SW 1271 (cell line): ENCODE measurements at regions not wholly inside any gene's neighbourhood (a gene's known extent, or its start where the extent isn't known, plus 50 kb on each side); places are given as distances from the start of the nearest gene placed in this dataset.

Source experiments
- DNase-seq, 2 experiments: peaks; one replicate each; lab custom pipeline; 2025; lab: John Stamatoyannopoulos, UW

DNA sequence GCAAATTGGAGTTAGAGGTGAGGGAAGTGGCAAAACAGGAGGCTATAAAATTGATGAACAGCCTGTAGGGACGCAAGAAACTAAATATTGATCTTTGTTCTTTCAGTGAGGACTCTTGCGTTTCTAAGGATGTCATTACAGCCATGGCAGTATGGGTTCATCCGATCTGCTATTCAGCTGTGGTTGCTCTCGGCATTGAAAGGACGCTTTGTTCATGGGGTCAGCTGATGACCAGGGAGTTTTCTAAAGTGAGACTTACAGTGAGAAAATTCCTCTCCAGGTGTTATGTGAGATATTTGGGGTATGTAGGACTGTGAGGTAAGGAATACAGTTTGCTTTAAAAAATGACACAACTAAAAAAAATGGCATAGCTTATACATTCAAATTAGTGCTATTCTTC is 52.7 kb upstream of the PELI1 start:
- no peak for DNase-seq

DNA sequence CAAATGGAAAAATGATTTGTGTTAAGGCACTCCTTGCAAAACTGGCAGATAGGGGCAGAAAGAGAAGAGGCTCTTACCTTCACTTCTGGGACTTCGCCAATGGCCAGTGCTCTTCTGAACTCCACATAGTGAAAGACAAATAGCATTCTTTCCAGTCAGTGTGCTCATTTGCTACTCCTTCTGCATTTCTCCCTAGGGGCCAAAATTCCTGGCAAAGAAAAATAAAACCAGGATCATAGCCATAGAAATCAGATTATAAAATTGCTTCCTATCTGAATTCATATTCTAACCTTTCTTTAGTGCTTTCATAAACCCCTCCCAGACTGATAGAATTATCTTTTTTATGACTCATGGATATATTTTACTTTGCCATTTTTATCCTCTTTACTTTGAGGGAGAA is 56.9 kb upstream of the PELI1 start:
- DNase-seq: no peak

DNA sequence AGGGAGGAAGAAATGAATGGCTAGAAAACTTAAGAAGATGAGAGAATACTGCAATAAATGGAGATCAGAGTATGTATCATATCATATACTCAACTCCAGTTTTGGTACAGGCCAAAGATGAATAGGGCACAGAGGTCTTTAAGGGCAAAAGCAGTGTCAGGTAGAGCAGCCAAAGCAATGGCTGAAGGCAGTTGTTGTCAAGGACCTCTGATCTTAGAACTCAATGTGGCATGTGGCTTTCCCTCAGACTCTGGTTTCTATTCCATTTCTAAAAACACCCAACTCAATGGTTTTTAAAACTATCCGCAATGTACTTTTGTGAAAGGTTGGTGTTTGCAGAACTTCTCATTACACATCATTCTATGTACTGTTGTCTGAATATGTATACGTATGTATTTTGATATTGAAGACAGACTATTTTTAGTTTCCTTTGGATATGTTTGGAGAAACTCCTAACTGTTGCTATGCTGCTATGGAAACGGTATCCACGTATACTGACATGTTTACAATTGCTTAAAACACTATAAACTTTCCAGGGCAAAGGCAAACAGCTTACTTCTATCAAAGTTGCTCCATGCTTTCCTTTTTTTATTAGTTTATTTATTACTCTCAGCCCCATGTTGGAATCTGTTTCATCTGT is 58.1 kb upstream of the PELI1 start:
- DNase-seq: no peak

DNA sequence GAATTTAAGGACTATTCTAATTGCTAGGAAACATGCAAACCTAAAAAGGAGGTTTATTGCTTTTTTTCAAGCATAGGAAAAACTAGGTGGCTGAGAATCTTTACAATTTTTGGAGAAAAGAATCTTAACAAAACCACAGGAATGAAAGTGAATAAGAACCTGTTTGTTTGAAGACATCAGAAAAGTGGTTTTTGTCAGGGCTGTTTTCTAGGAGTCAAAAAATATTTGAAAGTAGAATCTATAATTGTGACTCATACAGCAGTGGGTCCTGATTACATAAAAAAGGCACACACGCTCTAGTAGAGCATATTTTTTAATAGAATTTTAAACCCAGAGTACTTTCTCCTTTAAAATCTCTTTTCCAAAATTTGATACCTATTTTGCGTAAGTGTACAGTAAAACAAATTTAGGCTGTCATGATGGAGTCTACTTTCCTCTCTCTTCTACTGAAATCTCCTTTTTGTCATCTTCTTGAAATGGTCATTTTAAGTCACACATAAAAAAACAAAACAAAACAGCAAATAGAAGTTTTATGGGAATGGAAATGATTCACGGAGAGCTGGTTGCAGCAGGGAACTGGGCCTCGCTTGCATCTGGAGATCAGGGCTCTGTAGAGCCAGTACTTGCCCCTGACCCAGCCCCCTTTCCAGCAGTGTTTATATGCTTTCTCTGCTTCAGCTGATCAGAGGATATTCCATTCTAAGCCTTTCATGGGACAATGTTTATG is 59.1 kb upstream of the PELI1 start:
- no peak for DNase-seq

DNA sequence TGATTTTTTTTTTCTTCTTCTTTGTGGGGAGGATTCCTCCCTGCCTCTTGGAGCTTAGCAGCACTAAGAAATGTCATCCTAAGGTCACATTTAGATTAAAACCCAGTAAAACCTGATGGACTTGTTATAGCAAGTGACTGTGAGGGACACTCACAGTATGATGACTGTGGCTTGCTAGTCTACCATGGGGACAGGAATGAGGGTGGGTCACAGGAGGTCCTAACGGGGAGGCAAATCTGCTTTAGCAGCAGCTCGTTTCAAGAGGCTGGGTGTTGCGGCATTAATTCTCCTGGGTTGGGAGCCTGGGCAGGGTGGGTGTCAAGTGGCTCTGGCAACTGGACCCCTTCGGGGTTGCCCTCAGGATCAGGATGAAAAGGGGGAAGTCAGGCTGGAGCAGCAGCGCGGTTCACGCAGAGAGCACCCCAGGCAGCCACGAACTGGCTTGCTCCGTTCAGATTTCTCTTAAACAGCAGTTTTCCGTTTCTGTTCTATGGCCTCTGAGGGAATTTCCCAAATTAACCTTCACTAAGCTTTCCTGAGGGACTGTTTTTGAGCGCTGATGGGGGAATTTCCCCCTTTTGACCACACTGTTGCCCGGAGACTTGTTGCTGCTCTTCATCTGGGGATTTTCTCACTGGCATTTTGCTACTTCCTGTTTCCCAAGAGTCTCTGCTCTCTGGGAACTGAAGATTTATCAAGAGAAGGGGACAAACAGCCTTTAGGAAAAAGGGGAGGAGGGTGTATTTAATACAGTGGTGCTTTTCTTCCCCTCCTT is 59.8 kb upstream of the PELI1 start:
- no peak for DNase-seq

DNA sequence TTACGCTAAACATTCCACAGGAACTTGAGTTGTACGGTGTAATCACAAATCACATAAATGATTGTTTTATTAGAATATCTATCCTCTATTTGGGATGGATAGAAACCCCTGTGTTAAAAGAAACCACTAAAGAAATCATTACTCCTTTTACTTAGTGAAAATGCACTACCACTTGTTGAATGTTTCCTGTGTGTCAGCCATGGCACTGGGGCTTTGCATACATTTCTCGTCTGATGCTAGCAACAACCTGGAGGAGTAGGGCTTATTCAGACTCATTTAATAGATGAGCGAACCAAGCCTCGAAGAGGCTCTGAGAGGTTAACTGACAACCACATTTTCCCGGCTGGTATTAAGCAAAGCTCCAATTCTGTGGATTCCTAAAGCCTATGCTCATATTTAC is 60.5 kb upstream of the PELI1 start:
- DNase-seq: no peak

DNA sequence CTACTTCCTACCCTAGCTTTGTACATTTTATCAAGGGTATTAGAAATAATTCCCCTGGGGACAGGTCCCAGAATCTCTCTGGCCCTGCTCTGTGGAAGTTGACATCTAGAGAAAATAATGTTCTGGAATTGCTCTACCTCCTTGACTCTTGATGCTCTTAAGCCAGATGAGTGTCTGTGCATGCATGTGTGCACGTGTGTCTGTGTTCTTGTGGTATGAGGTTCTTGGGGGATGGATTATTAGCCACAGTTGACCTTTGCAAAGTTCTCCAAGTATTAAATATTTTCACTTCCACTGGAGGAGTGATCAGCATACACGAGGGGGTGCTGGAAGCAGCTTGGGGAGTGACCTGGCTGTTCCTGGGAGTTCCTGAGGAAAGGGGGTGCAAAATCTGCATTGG is 61.2 kb upstream of the PELI1 start:
- DNase-seq: no peak

DNA sequence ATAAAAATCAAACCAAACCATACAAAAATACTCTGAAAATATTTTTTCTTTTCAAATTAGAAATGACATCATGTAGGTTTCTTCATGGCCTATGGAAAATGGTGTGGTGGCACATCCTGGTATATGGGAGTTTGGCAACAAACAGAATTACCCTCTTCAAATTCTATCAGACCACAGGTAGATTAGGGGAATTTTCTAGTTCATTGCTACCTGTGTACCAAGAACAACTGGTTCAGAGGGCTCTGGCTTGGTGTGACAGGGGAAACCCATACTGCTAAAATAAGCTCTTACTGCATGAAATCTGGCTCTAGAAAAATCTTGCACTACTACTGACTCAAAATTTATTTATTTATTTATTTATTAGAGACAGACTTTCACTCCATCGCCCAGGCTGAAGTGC is 63.4 kb upstream of the PELI1 start:
- no peak for DNase-seq

DNA sequence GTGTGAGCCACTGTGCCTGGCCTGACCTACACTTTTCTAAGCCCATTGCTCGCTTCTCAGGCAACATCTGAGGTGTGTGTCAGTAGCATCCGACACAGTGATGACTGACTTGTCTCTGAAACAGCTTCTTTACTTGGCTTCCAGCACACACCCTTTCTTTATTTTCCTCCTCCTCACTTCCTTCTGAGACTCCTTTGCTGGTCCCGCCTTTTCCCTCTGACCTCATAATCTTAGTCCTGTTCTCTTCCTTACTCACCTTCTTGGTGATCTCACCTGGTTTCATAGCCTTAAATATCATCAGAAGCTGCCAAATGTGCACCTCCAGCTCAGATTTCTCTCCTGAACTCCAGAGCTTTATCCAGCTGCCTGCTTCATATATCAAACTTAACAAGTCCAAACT is 66.6 kb upstream of the PELI1 start:
- DNase-seq: no peak

DNA sequence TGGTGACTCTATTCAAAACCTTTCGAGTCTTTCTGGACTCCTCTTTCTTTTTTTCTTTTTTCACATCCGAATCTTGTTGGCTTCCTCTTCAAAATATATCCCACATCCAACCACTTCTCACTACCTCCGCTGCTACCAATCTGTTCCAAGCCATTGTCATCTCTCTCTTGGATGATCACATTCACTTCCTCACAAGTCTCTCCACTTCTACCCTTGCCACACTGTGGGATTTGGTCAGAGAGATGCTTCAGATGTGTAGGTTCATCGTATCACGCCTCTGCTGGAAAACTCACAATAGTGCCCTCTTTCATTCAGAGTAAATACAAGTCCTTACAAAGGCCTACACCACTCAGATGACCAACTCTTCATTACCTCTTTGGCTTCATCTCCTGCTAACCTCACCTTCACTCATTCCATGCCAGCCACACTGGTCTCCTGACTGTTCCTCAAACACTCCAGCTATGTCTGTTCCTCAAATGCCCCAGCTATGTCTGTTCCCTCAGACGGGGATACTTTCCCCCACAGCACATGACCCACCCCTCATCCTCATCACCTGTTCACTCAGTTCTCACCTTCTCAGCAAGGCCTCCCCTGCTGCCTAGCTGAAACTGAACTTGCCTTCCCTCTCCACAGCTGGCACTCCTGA is 67.2 kb upstream of the PELI1 start:
- DNase-seq: no peak

DNA sequence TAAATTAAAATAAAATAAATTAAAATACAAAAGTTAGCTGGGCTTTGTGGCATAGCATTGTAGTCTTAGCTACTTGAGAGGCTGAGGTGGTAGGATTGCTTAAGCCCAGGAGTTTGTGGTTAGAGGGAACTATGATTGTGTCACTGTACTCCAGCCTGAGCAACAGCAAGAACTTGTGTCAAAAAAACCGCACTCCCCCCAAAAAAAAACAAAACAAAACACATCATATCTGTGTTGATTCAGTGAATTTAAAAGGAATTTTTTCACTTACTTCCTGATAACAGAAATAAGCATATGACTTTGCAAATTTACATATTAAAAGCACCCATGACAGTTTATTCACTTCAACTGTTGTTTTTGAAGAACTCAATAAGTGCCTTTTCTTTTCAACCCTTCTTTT is 68.1 kb upstream of the PELI1 start:
- DNase-seq: no peak

DNA sequence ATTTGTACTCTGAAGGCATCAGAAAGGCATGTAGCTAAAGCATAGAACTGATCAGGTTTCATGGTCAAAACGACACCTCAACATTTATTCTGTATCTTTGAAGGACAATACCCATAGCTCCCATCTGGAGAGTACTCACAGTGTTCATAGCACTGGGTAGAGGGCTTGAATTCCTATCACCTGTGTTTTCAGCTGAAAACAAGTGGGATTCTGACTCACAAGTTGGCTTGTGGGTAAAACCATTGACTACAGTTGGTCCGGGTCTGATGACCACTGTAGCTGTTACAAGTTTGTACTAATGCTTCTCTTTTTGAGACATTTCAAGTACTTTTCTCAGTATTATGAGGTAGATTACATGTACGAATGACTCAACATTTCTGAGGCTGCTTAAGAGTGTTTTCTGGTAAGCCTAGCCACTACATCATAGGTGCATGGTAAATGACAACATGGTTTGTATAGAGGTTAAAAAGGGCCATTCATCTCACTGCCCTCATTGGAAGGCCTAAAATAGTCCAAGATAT is 68.6 kb upstream of the PELI1 start:
- DNase-seq: no peak

DNA sequence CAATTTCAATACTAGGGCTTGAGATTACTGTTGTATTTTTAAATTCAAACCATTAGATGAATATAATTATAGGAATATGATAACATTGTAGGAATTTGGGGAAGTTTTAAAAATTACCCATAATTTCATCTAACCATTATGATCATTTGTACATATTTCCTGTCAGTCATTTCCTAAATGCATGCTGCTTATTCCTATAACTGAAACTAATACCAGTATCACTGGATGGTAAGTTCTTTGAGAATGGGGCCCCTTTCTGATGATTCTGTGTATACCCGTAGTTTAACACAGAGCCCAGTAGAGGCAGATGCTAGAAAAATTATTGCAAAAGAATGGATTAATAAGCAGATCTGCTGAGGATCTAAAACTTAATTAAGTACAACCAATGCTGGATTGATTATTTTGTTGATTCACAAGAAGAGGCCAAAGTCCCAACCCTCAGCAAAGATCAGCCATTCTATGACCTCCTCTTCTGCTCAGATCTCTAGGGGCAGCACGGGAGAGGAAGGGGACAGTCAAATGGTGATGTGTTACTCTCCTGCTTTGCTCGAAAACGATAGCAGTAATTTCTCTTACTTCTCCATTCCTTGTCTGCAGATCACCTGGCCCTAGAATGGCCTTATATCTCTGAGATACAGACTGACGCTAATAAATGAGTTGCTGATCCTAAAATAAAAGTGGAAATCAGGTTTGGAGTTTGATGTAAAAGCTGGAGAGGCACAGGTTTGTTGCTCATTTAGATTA is 69.5 kb upstream of the PELI1 start:
- no peak for DNase-seq

DNA sequence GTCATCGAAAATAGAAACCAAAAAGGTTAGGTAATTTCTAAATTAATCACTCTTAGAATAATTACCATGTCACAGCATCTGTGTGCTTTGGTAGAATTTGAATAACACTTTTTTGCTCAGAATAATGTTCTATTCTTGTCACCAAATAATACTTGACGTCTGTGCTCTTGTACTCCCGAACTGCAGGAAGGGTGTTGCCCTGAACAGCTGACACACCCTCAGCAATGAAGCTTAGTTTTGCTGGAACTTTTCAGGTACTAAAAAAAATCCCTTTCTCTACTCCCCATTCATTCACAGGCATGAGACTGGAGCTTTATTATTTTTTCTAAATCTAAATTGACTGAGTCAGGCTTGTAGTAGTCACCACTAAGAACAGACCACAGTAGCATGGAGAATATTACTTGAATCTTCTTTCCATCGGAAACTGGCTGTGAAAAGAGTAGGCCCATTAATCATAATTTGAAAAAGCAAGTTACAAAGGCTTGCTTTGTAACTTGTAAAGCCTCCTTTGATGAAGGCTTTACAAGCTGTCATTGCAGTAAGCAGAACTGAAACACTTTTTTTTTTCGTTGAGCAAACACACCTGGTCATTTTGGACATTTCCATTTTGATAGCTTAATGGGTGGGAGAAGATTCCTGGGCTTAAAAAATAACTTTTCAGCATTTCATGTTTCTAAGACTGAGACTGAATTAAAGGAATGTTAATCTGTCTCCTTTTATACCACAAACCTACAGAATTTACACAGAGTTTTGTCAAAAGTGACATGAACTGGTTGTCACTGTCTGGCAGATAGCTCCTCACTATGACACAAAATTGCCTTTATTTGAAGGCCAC is 70.3 kb upstream of the PELI1 start:
- no peak for DNase-seq

DNA sequence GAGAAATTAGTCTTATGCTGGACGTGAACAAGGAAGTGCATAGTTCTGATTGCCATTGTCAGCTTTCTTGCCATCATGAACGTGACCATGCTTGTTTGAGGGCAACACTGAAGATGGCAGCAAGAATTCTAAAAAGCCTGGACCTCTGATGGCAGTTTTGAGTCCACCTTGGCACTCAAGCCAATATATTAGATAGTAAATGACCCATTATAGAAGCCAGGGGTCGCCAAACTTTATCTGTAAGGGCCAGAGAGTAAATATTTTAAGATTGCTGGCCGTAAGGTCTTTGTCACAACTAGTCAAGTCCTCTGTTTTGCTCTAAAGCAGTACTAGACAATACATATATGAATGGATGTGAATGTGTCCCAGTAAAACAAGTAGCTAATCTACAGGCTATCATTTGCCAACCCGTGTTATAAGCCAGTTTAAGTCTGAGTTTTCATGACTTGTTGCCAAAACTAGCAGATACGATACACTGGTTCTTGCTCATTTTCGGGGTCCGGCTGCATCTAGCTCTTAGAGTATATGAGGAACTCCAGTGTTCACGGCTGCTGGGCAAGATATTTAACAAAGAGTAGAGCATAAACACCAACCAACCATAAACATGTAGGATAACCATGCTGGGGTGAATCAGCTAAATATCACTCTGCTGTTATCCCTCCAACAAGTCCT is 73.1 kb upstream of the PELI1 start:
- no peak for DNase-seq

DNA sequence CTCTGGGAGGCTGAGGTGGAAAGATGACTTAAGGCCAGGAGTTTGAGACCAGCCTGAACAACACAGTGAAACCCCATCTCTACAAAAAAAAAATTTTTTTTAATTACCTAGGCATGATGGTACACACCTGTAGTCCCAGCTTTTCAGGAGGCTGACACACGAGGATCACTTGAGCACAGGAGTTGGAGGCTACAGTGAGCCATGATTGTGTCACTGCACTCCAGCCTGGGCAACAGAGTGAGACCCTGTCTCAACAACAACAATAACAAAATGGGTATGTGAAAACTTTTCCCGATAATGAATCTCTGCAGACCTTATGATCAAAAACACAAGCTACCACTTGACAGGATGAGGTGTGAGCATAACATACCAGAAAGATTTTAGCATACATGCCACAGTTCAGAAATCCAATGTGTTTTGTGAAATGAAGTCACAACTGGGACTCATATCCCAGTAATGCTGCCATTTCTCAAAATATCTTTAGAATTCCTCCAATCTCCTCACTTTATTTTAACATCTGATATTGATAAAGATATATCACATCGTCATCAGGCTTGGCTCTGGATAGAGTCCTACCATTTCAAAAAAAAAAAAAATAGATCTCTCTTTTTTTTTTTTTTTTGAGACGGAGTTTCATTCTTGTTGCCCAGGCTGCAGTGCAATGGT is 74.0 kb upstream of the PELI1 start:
- DNase-seq: no peak

DNA sequence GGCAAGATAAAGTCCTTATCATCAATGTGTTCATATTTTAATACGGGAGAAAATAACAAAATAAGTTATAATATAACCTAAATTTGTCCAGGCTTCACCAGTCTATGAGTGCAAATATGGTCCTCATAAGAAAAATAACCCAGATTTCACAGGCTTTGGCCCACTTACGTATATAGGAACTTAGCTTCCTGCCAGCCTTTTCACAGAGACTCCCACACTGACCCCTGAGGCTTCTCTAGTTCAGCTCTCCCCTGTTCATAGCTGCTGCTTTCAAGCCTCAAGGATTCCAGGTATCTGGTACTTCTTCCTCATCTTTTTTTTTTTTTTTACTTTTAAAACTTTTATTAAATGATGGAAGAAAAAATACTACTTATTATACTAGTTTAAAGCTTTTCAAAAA is 74.9 kb upstream of the PELI1 start:
- no peak for DNase-seq

DNA sequence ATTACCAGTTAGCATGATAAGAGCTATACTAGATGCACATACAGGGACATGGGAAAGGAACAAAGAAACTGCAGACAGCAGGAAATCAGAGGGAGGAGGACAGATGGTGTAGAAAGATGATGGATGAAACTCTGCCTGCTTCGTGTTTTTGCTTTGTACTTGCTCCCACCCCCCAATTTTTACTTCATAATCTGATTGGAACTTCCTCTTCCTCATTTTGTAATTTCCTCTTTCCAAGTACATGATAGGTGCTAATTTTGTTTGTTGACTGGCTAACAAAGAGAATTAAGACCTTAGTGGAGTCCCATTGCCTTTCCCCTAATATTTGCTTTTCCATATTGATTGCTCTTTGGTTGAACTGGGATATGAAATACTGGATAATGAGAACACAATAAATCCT is 76.0 kb upstream of the PELI1 start:
- DNase-seq: no peak

DNA sequence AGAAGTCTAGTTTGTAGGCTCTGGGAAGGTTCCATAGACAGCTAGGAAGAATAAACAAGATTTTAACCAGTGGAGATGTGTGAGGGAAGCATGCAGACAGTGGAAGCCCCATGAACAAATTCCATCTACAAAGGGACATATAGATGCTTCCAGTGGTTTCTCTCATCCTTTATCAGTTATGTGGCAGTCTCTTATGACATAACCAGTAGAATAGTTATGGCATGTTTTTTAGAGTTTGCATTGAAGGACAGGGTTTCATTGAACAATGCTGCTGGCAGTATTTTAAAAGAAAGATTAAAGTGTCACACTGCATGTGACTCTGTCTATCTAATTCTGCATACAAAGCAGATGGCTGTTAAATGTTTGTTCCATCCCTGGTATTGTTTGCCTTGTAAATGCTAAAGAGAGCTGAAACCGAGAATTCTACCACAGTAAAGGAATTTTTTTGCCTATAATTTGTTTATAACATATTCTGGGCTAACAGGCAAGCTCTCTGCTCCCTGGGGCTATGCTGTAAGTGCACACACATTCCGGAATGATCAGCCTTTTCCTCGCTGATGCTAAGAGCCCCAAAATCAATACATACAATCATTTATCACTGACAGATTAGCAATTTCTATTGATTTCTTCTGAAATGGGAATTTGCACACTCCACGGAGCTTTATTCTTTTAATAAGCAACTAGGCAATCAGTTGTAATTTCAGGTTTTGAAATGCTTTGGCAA is 76.8 kb upstream of the PELI1 start:
- DNase-seq: no peak
